NCI-H345 treated with DMSO at 0.1 percent for 48 hours (cell line): ENCODE measurements at regions not wholly inside any gene's neighbourhood (a gene's known extent, or its start where the extent isn't known, plus 50 kb on each side); places are given as distances from the start of the nearest gene placed in this dataset.

Experiments used
- DNase-seq: peaks from one replicate; lab custom pipeline; 2025; ENCODE audit not compliant: unreplicated experiment; lab: John Stamatoyannopoulos, UW

GRCh38 chr1:36557041-36558000 lies 74.6 kb upstream of the CSF3R start:
- no peak for DNase-seq

- DNase-seq = no peak
Observed at GRCh38 chr1:36555041-36555440, 72.3 kb upstream of the CSF3R start.

GRCh38 chr1:36554323-36554628 lies 71.6 kb upstream of the CSF3R start:
- no peak for DNase-seq

GRCh38 chr1:36553591-36554322 lies 71.0 kb upstream of the CSF3R start:
- peak; percentile 57 for DNase-seq

GRCh38 chr1:36542962-36543515 lies 60.3 kb upstream of the CSF3R start:
- no peak for DNase-seq

- no peak for DNase-seq
Observed at GRCh38 chr1:36542024-36542961, 59.6 kb upstream of the CSF3R start.

- no peak for DNase-seq
Observed at GRCh38 chr1:36540056-36540455, 57.3 kb upstream of the CSF3R start.

GRCh38 chr1:36539526-36539925 lies 56.8 kb upstream of the CSF3R start:
- DNase-seq = no peak

GRCh38 chr1:36537991-36538390 lies 55.3 kb upstream of the CSF3R start:
- DNase-seq = no peak

GRCh38 chr1:36537190-36537768 lies 54.6 kb upstream of the CSF3R start:
- no peak for DNase-seq

- no peak for DNase-seq
Observed at GRCh38 chr1:36536727-36537126, 54.0 kb upstream of the CSF3R start.

GRCh38 chr1:36534711-36535412 lies 52.1 kb upstream of the CSF3R start:
- DNase-seq = no peak

GRCh38 chr1:36533897-36534296 lies 51.2 kb upstream of the CSF3R start:
- DNase-seq = no peak

GRCh38 chr1:36532810-36533401 lies 50.2 kb upstream of the CSF3R start:
- no peak for DNase-seq
